Transverse colon (tissue), 3 donors: ENCODE measurements at regions not wholly inside any gene's neighbourhood (a gene's known extent, or its start where the extent isn't known, plus 50 kb on each side); places are given as distances from the start of the nearest gene placed in this dataset.

Experiments
- EP300 ChIP-seq: sonication (generic); formaldehyde crosslinking; IDR thresholded peaks from one replicate; pipeline ENCODE4 v1.6.1; 2017; ENCODE audit warnings: antibody characterized with exemption, low read depth
- POLR2A ChIP-seq: fragments of 450-650 bp; IDR thresholded peaks from one replicate; pipeline ENCODE4 v1.6.1; 2016; ENCODE audit warnings: antibody characterized with exemption, mild to moderate bottlenecking, moderate library complexity
- TF ChIP-seq, protein P1 (sequence below), 5 experiments: fragments of 200-600 bp in 3 of 5; fragments of 450-650 bp in 2 of 5; sonication (generic) in 3 of 5; IDR thresholded peaks; 1 replicate in 2 of 5; 2 replicates in 3 of 5; pipeline ENCODE4 v1.5.1; 2016 to 2017; ENCODE audit warnings: antibody characterized with exemption in 5 of 5, inconsistent platforms in 3 of 5, mild to moderate bottlenecking in 2 of 5, moderate library complexity in 1 of 5

DNA sequence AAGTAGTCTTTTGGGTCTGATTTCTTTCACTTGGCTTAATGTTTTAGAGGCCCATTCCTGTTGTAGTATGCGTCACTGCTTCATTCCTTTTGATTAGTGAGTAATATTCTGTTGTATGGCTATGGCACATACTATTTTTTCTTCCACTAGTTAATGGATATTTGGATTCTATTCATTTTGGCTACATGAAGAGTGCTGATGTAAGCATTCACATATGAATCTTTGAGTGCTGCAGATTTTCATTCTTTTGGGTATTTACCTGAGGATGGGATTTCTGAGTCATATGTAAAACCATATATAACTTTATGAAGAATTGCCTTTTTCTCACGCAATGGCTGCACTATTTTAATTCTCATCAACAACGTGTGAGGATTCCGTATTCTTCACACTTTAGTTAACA lies 113.6 kb downstream of the AHSP start:
- TF ChIP-seq POLR2A (no peak), EP300 (no peak)
- TF ChIP-seq, protein P1, sequence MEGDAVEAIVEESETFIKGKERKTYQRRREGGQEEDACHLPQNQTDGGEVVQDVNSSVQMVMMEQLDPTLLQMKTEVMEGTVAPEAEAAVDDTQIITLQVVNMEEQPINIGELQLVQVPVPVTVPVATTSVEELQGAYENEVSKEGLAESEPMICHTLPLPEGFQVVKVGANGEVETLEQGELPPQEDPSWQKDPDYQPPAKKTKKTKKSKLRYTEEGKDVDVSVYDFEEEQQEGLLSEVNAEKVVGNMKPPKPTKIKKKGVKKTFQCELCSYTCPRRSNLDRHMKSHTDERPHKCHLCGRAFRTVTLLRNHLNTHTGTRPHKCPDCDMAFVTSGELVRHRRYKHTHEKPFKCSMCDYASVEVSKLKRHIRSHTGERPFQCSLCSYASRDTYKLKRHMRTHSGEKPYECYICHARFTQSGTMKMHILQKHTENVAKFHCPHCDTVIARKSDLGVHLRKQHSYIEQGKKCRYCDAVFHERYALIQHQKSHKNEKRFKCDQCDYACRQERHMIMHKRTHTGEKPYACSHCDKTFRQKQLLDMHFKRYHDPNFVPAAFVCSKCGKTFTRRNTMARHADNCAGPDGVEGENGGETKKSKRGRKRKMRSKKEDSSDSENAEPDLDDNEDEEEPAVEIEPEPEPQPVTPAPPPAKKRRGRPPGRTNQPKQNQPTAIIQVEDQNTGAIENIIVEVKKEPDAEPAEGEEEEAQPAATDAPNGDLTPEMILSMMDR (IDR thresholded peaks at IDR 0.05), result no peak
